ENCODE measurements at regions not wholly inside any gene's neighbourhood (a gene's known extent, or its start where the extent isn't known, plus 50 kb on each side); places are given as distances from the start of the nearest gene placed in this dataset.
"Not testable (repeated sequence)": the region's sequence is repeated elsewhere in the genome, so short reads cannot be mapped to it uniquely, and the experiment has no call there.

DNA sequence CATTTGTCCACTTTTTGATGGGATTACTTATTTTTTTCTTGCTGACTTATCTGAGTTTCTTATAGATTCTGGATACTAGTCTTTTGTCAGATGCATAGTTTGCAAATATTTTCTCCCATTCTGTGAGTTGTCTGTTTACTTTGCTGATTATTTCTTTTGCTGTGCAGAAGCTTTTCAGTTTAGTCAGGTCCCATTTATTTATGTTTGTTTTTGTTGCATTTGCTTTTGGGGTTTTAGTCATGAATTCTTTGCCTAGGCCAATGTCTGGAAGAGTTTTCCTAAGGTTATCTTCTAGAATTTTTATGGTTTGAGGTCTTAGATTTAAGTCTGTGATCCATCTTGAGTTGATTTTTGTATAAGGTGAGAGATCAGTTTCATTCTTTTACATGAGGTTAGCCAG, 149.5 kb downstream of the SPATA31D1 start:
- TF ChIP-seq, protein P1, sequence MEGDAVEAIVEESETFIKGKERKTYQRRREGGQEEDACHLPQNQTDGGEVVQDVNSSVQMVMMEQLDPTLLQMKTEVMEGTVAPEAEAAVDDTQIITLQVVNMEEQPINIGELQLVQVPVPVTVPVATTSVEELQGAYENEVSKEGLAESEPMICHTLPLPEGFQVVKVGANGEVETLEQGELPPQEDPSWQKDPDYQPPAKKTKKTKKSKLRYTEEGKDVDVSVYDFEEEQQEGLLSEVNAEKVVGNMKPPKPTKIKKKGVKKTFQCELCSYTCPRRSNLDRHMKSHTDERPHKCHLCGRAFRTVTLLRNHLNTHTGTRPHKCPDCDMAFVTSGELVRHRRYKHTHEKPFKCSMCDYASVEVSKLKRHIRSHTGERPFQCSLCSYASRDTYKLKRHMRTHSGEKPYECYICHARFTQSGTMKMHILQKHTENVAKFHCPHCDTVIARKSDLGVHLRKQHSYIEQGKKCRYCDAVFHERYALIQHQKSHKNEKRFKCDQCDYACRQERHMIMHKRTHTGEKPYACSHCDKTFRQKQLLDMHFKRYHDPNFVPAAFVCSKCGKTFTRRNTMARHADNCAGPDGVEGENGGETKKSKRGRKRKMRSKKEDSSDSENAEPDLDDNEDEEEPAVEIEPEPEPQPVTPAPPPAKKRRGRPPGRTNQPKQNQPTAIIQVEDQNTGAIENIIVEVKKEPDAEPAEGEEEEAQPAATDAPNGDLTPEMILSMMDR (IDR thresholded peaks at IDR 0.05) = not testable (repeated sequence)
- TF ChIP-seq POLR2A (IDR thresholded peaks at IDR 0.05) = not testable (repeated sequence)

Measured in lower leg skin (tissue), 3 donors.